HK-2 (cell line): ENCODE measurements at regions not wholly inside any gene's neighbourhood (a gene's known extent, or its start where the extent isn't known, plus 50 kb on each side); places are given as distances from the start of the nearest gene placed in this dataset.

Source experiments
- DNase-seq: peaks from one replicate; pipeline ENCODE4 v3.0.0-alpha.2; 2018; ENCODE audit not compliant: unreplicated experiment

DNA sequence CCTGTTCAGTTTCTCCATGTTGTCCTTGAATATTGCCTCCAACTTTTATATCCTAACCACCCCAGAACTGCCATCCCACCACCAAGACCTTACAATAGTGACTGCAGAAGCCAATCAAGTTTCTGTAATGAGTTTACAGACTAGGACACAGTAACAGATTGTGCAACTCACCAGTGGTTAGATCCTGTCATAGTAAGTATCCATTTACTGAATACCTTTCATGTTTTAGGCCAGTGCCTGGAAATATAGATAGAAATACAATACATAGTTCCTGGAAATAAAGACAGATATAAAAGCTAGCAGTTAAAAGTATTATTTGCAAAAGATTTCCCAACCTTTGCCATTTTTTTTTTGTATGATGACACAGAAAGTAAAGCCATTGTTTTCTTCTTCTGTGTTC is 471.8 kb upstream of the BTBD3 start:
- DNase-seq, result no peak

DNA sequence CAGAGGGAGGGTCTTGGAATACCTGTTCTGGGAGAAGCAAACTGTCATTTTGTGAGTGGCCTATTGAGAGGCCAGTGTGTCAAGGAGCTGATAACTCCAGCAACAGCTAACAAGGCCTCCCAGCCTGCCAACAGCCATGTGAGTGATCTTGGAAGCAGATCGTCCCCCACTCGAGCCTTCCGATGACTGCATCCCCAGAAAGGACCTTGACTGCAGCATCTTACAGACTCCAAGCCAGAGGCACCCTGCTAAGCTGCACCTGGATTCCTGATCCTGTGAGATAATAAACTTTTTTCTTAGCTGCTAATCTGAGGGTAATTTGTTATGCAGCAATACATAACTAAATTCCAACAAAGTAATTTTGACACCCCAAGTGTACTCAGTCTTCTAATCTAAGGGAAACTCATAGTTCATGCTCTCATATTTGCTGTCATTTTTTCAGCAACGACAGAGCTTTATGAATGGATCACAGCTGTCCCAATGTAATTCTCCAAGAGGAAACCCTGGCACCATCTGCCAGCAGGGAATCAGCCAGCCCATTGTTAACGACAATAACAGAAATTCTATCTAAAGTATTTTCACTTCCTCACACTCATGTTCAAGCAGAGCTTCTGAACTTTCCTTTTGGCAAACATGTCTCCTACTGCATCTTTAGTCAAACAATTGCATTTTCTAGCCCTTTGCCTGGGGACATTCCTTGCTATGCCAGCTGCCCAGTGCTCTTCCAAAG is 470.2 kb upstream of the BTBD3 start:
- DNase-seq, result no peak

DNA sequence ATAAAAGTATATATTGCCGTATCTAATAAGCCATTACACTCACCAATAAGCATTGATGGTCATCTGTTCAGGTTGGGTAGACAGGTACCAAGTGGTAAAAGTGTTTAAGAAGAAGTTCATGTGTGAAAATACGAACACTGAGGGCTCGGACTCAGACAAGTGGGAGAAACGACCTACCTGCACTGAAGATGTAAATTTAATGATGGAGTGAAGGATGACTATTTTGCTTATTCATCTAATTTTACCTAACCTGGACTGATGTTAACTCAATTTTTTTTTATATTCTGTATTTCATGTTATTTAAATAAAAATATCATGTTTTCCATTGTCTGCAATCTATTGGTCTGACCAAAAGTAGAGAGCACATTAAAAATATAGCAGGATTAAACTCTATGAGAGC is 469.1 kb upstream of the BTBD3 start:
- DNase-seq, result no peak

DNA sequence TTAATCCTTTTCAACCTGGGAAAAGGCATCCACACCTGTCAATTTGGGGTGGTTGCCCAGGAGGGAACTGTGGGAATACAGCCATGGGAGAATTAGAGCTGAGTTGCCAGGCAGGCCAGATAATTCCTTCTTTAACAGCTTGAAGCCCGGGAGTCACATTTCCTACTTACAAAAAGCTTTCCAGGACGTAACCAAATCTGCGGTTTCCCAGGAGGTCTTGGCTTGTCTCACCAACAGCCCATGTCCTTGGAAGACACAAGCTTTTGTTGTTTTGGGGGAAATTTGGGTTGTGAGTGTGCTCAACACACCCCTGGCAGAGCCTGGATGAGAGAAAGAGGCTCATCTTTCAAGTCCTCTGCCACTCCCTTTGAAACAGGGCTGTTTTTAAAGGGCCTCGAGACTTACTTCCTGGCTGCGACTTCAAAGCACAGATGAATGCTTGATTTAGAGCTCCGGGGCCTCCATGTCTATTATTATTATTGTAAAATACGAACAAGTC is 465.9 kb upstream of the BTBD3 start:
- no peak for DNase-seq

DNA sequence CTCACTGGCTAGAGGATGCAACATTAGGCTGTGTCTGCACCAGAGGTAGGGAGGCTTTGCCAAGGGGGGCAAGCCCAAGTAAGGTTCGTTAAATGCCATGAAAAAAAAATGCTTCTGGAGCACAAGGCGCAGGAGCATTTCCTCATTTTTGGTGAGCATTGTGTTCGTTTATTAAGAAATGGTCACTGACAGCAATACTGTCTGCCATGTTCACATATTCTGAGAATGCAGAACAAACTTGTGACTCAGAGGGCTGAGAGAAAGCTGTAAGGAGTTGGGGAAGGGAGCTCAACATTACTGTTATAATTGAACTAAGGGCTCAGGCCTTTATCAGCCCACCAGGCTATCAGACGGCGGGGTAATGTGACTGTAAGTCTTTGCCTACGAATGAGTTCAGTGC is 465.4 kb upstream of the BTBD3 start:
- DNase-seq, result no peak

DNA sequence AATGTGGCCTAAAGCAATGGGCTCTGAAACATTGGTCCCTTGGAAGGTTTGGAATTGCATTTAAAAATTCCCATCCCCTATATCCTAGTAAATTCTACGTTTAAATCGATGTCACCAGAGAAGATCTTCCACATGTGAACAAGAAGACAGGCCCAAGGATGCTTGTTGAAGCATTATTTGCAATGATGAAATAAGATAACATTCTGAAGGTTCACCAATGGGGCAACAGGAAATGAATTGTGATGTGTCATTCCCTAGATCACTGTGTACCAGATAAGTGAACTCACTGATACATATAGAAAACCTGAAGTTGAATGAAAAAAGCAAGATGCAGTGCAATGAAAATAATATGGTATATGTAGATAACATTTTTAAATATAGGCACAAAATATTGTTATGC is 464.3 kb upstream of the BTBD3 start:
- no peak for DNase-seq

DNA sequence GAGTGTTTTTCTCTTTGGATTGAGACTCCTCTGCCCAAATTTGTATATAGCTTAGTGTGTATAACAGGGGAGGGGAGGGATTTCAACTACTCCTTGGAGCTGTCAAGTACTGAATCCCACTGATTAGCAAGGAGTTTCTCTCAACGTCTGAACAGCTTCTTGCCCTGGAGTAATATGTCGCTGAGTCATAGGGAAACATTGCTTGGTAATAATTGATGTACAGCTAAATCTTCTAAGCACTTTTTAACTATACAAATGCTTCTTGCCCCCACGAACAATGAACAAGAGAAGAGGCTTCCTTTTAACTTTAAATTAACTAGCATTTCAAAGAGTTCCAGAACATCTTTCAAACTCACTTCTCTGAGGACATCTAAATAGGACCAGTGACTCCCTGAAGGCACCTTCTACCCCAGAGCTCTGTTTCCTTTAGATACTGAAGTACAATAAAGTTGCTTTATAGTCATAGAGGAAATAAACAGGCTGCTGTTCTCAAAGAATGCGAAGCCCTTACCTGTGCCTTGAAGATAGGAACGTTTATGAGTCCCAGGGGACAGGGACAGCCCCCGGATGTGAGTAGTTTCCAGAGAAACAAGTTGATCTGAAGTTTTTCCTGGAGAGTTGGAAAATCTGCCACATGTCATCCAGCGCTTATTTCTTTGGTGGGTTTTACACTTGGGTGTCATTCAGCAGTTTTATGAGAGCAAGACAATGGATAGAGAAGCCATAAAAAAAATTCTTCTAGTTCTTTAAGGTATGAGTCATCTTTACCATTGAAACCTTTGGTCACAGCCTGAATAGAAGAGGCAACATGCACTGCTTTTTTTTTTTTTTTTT is 462.5 kb upstream of the BTBD3 start:
- DNase-seq, result peak; percentile 61

DNA sequence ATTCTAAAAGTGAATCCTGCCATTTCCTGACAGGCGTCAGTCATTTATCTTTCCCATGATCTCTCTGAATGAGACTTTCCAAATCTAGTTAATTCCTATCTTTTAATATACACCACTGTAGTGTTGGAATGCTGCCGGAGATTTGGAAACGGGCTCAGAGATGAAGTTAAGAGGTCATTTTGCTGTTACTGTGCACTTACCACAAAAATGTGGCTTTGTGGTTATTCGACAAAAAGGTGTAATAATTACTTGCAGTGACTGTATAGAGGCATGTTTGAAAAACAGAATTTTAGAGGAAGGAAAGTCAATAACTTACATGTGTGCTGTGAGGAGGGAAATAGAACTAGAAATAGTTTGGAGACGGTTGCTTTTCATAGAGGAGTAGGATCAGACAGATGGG is 460.2 kb upstream of the BTBD3 start:
- DNase-seq, result peak; percentile 47

DNA sequence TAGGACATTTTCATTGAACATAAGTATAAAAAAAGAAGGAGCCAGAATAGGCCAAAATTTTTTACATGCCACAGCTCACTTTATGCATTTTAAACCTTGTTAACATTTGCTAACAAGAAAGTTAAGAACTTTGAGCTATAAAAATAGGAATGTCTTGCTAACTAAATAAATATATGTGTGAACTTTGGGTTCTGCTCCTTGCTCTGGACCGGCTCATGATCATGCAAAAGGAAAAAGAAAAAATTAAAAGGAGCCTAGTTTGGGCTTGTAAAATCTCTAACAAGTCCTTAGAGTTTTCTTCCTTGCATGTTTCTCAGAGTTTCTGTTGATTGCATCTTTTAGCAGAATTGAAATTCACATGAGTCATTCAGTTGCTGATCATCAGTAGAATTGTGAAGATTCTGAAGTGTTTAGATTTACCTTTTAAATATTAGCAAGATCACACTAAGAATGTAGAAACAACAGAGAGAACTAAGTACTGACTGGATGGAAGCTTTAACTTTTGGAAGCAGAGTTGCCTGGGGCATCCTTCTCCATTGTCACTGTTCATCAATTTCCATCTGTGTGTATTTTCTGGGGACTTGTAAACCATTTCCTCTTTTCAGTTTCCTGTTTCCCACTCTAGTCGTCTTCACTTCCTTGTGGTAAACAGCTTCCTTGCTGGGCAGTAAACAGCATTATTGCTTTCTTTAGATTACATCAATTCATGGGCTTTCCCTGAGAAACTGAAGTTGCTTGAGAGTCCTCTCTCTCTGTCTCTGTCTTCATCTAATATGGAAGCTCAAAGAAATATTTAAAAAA is 458.4 kb upstream of the BTBD3 start:
- DNase-seq, result no peak

DNA sequence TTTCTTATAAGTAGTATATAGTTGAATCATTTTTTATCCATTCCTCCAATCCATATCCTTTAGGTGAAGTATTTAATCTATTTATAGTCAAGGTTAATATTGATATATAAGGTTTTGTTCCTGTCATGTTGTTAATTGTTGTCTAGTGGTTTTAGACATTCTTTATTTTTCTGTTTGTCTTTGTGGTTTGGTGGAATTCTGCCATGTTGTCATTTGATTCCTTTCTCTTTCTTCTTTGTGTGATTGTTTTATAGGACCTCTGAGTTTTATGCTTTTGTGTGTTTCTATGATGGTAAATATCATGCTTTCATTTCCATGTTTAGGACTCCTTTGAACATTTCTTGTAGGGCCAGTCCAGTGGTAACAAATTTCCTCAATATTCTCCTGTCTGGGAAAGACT is 450.3 kb upstream of the BTBD3 start:
- DNase-seq, result no peak

DNA sequence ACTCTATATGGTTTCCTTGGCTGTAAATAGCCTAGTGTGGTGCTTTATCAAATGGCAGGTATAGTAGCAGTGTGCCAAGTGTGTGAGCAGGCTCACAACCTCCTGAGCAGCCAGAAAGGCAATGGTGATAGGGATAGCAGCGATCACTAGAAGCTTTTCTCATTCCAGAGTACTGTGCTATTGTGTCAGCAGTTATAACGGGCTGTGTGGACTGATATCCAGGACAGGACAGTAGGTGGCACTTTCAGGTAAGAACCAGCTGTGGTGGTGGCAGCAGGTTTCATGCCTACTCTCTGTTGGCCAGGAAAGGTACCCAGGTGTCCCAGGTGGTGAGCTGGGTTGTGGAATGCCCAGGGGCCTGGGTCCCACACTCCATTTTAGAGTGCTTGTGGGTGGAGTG is 448.8 kb upstream of the BTBD3 start:
- DNase-seq, result no peak

DNA sequence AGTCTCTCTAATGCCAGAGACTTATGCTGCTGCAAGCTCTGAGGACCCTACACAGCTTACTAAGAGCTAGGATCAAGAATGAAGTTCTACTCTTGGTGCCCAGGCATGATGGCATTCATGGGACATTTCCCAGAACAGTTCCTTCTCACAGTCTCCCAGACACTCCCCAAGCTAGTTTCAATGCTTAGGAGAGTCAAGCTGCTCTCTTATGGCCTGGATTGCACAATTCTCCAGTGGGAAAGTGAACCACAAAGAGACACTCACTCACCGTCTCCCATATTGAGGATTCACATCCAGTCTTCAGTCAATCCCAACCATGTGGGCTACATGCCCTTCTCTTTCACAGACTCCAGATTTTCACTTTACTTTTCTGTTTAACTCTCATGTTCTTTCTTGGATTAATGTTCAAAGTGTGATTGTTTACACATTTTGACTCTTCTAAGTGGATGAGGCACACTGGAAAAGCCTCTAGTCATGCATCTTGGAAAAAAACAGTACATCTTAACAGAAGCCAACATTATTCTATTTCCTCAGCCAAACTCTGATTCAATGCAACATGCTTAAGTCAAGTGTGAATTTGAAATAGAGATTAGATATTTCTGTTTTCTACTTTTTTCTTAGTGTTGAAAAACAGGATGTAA is 447.8 kb upstream of the BTBD3 start:
- DNase-seq, result no peak

DNA sequence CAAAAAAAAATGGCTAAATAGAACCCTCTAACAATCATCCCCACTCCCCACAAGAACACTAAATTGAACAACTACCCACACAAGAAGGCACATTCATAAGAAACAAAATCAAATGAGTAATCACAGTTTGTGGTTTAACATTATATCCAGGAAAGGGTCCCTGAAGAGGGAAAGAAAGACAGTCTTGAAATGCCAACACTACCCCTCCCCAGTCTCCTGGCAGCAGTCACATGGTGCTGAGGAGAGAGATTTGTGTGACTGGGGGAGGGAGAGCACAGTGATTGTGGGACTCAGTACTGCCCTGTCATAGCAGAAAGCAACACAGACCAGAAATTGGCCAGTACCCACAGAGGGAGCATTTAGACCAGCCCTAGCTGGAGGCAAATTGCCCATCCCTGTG is 443.7 kb upstream of the BTBD3 start:
- no peak for DNase-seq

DNA sequence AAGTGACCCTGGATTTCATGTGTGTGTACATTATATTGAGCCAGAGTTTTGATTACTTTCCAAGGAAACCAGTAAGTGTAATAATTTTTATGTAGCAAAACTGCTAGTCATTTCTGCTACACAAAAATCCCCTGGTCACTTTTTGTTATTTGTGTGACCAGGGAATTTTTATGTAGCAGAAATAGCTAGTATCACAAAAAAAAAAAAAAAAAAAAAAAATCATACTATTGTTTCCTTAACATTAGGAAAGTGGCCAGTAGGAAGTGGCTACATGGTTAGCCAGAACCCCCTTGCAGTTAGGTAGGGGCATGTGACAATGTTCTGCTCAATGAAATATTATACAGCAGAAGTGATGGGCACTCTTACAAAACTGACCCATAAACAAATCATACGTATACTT is 434.0 kb upstream of the BTBD3 start:
- DNase-seq, result no peak

DNA sequence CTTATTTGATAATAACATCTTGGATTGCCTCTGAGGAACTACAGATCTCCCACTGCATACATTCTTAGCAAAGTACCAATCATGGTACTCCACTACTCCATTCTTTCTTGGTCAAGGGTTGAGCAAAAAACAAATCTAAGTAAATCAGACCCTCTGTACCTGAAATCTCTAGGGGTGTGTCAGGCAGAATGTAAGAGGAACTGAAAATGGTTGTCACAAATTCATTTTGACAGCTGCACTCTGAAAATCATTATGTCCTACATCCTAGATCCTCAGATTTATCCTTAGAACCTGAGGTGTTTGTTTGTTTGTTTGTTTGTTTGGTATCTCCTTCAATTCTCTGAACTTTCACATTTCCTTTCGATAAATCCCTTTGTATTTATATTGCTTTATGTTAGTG is 433.2 kb upstream of the BTBD3 start:
- no peak for DNase-seq

DNA sequence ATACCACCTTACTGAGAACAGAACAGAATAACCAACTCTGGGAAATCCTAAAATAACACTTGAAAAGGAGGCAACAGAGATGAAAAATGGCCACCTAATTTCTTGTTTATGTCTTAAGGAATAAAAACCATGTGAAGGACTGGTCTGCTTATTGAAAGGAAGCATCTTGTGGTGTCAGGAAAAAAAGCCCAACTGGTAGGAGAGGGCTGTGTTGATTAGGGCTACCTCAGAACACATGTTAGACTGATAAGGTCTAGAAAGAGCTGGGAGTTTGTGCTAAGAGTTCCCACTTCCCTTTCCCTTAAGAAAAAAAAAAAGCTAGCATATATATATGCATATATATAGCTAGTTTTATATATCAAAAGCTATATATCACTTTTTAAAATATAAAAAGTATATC is 425.3 kb upstream of the BTBD3 start:
- no peak for DNase-seq

DNA sequence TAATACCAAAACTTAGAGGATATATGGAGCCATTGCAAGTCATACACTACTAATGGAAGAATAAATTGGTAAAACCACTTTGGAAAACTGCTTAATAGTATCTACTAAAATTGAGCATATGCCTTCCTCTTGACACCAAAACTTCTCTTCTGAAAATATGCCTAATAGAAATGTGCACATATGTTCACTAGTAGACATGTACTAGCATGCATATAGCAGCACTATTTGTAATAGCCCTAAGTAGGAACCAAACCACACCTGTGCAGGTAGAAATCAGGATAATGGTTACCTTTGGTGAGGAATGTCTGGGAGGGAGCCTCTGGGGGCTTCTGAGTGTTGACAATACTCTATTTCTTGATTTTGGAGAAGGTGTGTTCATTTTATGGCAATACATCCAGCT is 424.8 kb upstream of the BTBD3 start:
- no peak for DNase-seq

DNA sequence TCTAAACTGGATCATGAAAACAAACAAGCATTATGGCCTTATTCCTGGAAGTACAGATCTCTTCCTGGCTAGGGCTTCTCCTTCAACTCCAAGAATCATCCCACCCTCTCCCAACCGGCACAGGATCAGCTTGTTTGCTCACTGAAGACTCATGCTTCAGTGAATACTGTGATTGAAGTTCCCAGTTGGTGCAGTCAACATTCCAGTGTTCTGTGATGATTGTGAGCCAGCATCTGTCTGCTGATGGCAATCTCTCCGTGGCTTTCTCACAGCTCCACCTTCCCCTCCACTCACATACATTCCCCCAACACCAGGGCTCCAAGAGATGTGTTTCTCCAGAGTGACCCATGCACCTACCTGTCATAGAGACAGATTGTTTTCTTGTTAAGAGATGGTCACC is 421.3 kb upstream of the BTBD3 start:
- peak; percentile 22 for DNase-seq

DNA sequence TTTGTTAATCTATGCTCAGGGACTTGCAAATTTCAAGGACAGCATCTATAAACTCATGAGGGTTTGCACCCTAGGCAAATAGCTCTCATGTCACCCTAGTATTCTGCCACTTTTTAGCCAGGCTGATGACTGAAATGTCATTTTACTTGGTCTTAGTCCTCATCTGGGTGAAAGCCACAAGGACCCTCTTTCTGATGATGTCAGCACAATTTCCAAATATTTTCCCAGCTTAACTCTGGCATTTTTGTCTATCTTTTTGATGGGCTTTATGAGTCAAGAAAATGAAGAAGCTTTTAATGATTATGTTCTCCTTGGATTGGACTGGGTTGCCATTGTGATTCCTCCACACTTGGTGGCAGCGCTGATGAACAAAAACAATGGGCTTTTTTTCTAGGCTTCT is 420.1 kb upstream of the BTBD3 start:
- DNase-seq, result no peak

DNA sequence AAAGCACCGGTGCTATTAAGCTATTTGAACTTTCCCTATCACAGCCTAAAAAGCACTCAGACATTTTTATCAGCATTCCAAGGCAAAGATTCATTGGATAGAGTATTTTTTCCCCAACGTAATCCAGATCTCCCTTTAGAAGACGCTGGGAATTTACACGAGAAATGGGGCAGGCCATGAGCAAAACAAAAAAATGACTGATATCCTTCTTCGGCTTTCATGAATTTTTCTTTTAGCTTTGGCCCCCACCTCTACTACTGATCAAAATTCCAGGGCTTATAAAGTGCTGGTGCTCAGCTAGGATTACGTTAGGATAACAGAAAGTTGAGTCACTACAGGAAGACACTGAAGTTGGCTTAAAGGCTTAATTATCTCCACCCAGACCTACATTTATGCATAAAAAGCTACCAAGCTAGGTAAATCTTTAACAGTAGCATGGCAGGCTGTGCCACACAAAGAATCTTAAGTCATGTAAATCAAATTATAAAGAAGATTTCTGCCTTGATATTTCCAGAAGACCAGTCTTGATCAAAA is 418.5 kb upstream of the BTBD3 start:
- peak; percentile 10 for DNase-seq

DNA sequence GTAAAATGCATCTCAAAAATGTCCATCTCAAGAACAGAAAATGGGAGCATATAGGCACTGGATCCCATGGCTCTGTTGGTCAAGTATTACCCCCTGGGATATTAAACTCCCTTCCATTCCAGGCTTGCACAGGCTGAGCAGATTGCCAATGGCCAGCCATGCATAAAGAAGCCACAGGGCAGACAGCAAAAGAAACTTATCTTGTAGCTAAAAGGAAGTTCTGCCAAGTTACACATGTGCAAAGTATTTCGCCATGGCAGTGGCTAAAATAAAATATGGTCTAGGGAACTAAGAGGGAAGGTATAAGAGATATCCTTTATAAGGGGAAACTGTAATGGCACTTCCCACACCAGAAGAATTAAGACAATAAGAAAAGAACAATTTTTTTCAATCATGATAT is 415.6 kb upstream of the BTBD3 start:
- peak; percentile 37 for DNase-seq

DNA sequence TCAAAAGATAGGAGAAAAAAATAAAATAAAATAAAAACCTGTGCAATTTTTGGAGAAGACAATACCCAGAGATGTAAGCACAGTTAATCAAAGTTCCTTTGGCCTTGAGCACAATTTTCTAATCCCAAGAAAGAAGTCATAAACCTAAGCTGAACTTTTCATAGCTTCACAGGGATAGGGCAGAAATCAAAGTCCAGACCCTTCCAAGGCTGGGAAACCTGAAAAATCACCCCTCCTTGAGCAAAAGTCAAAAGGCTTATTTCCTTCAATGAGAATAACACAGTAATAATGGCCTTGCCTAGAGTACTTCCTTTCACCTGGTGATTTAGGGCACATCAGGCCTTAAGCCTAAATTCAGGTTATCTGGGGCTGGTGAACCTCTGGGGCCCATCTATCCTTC is 415.0 kb upstream of the BTBD3 start:
- DNase-seq, result no peak
